GM12878 (cell line): ENCODE measurements at regions not wholly inside any gene's neighbourhood (a gene's known extent, or its start where the extent isn't known, plus 50 kb on each side); places are given as distances from the start of the nearest gene placed in this dataset.

Experiments
- ATAC-seq: fragments of 200-7000 bp; cut with Tn5 transposase; 3 replicates; pipeline ENCODE4 v1.9.1; 2020; ENCODE audit warnings: mild to moderate bottlenecking, moderate library complexity
- BruUV-seq: library from RNA; stranded (reverse); fragments of 400-500 nt; replicated peaks from 2 replicates; lab custom pipeline; 2021; lab: Mats Ljungman, UMichigan
- CTCF ChIA-PET: fragments of 300-600 bp; sonication (Branson Sonifier 250); formaldehyde crosslinking; extraction: SDS; loops from one replicate; lab custom pipeline; 2021; ENCODE audit warnings: inconsistent platforms; lab: Yijun Ruan, JAX
- POLR2A ChIA-PET: fragments of 350-600 bp; formaldehyde crosslinking; extraction: SDS; loops from one replicate; lab custom pipeline; 2021; ENCODE audit warnings: inconsistent platforms; lab: Charles Lee
- RAD21 ChIA-PET: fragments of 300-600 bp; sonication (Branson Sonifier 250); formaldehyde crosslinking; loops from one replicate; lab custom pipeline; 2023; ENCODE audit warnings: antibody characterized with exemption; ENCODE audit not compliant: unreplicated experiment; lab: Charles Lee
- SMC1A ChIA-PET: fragments of 300-600 bp; sonication (Branson Sonifier 250); formaldehyde crosslinking; loops from one replicate; lab custom pipeline; 2023; ENCODE audit not compliant: unreplicated experiment, uncharacterized antibody; lab: Charles Lee
- DNase-seq: peaks from one replicate; pipeline ENCODE4 v3.0.0-alpha.2; 2011; ENCODE audit warnings: low read depth, low spot score
- FAIRE-seq: peaks from 3 replicates; lab custom pipeline; 2011; peaks lifted over from hg19 to GRCh38; lab: Jason Lieb, UNC
- H2AFZ ChIP-seq: 2 replicates; pipeline ENCODE4 v1.6.0; 2011; ENCODE audit warnings: low read depth, low read length, control low read depth; ENCODE audit not compliant: control insufficient read depth
- H3K27ac ChIP-seq: 2 replicates; pipeline ENCODE4 v1.5.1; 2011; ENCODE audit warnings: control low read depth; ENCODE audit not compliant: control insufficient read depth, insufficient read depth
- H3K27me3 ChIP-seq, 2 experiments: replicated peaks in 1 of 2; 2 replicates each; pipeline versions ENCODE4 v1.6.0 to v1.6.1; 2011; ENCODE audit warnings: low read length in 1 of 2; ENCODE audit not compliant: control insufficient read depth in 2 of 2, insufficient read depth in 2 of 2
- H3K36me3 ChIP-seq, 2 experiments: 2 replicates each; pipeline ENCODE4 v1.5.1; 2011; ENCODE audit warnings: low read length in 1 of 2; ENCODE audit not compliant: control insufficient read depth in 2 of 2, insufficient read depth in 2 of 2
- H3K4me1 ChIP-seq: 2 replicates; pipeline ENCODE4 v1.6.1; 2011; ENCODE audit warnings: mild to moderate bottlenecking, low read length, moderate library complexity, mixed read lengths; ENCODE audit not compliant: control insufficient read depth, insufficient read depth
- H3K4me2 ChIP-seq: 2 replicates; pipeline ENCODE4 v1.6.0; 2011; ENCODE audit warnings: control low read depth; ENCODE audit not compliant: control insufficient read depth, insufficient read depth
- H3K4me3 ChIP-seq: fragments of 200-600 bp; sonication (generic); 2 replicates; pipeline ENCODE4 v1.5.1; 2016
- H3K79me2 ChIP-seq: 2 replicates; pipeline ENCODE4 v1.6.0; 2011; ENCODE audit warnings: low read length; ENCODE audit not compliant: control insufficient read depth, insufficient read depth
- H3K9ac ChIP-seq: 2 replicates; pipeline ENCODE4 v1.8.0; 2011; ENCODE audit warnings: low read length, control low read depth, mixed read lengths; ENCODE audit not compliant: control insufficient read depth, insufficient read depth
- H3K9me3 ChIP-seq: replicated peaks from 3 replicates; pipeline ENCODE4 v1.5.1; 2011; ENCODE audit warnings: mild to moderate bottlenecking, low read length; ENCODE audit not compliant: control insufficient read depth, insufficient read depth
- H4K20me1 ChIP-seq: 2 replicates; pipeline ENCODE4 v1.6.0; 2011; ENCODE audit not compliant: control insufficient read depth, insufficient read depth
- ATF7 ChIP-seq: fragments of 450-650 bp; IDR thresholded peaks from 2 replicates; pipeline ENCODE4 v1.6.1; 2016; ENCODE audit warnings: low read depth, mild to moderate bottlenecking
- BCL3 ChIP-seq: IDR thresholded peaks from 2 replicates; pipeline ENCODE4 v1.6.1; 2011; ENCODE audit warnings: borderline replicate concordance, low read depth, mild to moderate bottlenecking, moderate library complexity, low read length; ENCODE audit not compliant: insufficient read depth, poor library complexity, severe bottlenecking
- NR2F1 ChIP-seq: fragments of 450-650 bp; conservative IDR thresholded peaks from 2 replicates; pipeline ENCODE4 v1.6.1; 2017; ENCODE audit warnings: mild to moderate bottlenecking
- PAX5 ChIP-seq: IDR thresholded peaks from 2 replicates; pipeline ENCODE4 v1.6.1; 2011; ENCODE audit warnings: low read depth, low read length, borderline replicate concordance
- REST ChIP-seq: IDR thresholded peaks from 2 replicates; pipeline ENCODE4 v1.6.1; 2012; ENCODE audit warnings: mild to moderate bottlenecking, low read depth, low read length
- SUZ12 ChIP-seq: fragments of 200-600 bp; sonication (generic); IDR thresholded peaks from one replicate; pipeline ENCODE4 v1.6.1; 2018; ENCODE audit warnings: antibody characterized with exemption, mild to moderate bottlenecking; ENCODE audit not compliant: unreplicated experiment
- ZBTB4 ChIP-seq: fragments of 450-650 bp; formaldehyde crosslinking; IDR thresholded peaks from 2 replicates; pipeline ENCODE4 v1.4.0; 2022; ENCODE audit warnings: mild to moderate bottlenecking, moderate library complexity
- WGBS: methylation state at CpG from one replicate; pipeline ENCODE4 v1.1.6; 2016; ENCODE audit warnings: low lambda C conversion rate; ENCODE audit not compliant: insufficient replicate concordance, insufficient coverage; ENCODE audit errors: missing lambda C conversion rate; 5-methylcytosine and 5-hydroxymethylcytosine counted together
- in situ Hi-C: fragments of 300-500 bp; cut with MboI; formaldehyde crosslinking; loops from 9 replicates; pipeline ENCODE4 v1.14.3; 2018; ENCODE audit warnings: mixed read lengths
- intact Hi-C: fragments of 100-400 bp; cut with micrococcal nuclease; formaldehyde crosslinking; loops from one replicate; pipeline ENCODE4 v1.14.2; 2022; ENCODE audit not compliant: unreplicated experiment

- in situ Hi-C loops (no loop called here), intact Hi-C loops (no loop called here)
- WGBS, result 76% methylated on average over 5 of the region's 5 CpGs
- DNase-seq (no peak), ATAC-seq (no peak), FAIRE-seq (no peak)
- Histone ChIP-seq H3K4me2 (no peak overlapping the region), H3K4me1 (peaks cover 2% of the 10 kb centered on the region; the same call in 1 of the 2 replicates), H4K20me1 (no peaks in the 10 kb centered on the region), H3K36me3 (no peaks in the 10 kb centered on the region), H3K9me3 (no peaks in the 10 kb centered on the region; the same call in 2 of the 3 replicates), H3K27me3 (no peaks in the 10 kb centered on the region), H3K9ac (no peak overlapping the region), H2AFZ (no peak overlapping the region), H3K27ac (no peak overlapping the region), H3K4me3 (no peak overlapping the region), H3K79me2 (no peaks in the 10 kb centered on the region)
- ChIA-PET CTCF (no interaction called here), RAD21 (interaction anchor here (0.9 kb wide), 1 partner anchor 42 kb away, joined by 3 read pairs; no protein-coding TSS in a partner anchor), POLR2A (no interaction called here), SMC1A (interaction anchor here (0.8 to 1.6 kb wide), 2 partner anchors 8 to 22 kb away, joined by 3 read pairs; no protein-coding TSS in a partner anchor)
- BruUV-seq, result no TSS peak
- TF ChIP-seq REST (no peak), NR2F1 (no peak), ATF7 (no peak), BCL3 (no peak), PAX5 (no peak), SUZ12 (no peak), ZBTB4 (no peak)
These were observed 264.0 kb downstream of the KLF12 start for GRCh38 chr13:73870036-73870741.
